Stomach (tissue), 8 donors: ENCODE measurements at regions not wholly inside any gene's neighbourhood (a gene's known extent, or its start where the extent isn't known, plus 50 kb on each side); places are given as distances from the start of the nearest gene placed in this dataset.
A peak's percentile ranks its signal among the peaks of the same experiment; 100 is the strongest.

ENCODE experiments used
- DNase-seq, 2 donors: peaks; one replicate each; pipeline versions ENCODE4 v3.0.0 to v3.0.0-alpha.2; 2013 to 2019
- H3K27ac ChIP-seq, 5 donors: fragments of 200-600 bp in 4 of 5; sonication (generic) in 4 of 5; one replicate each; pipeline ENCODE4 v1.5.1; 2013 to 2019; ENCODE audit warnings: mild to moderate bottlenecking in 1 of 5, moderate library complexity in 1 of 5
- H3K27me3 ChIP-seq, 3 donors: fragments of 200-600 bp; sonication (generic); one replicate each; pipeline ENCODE4 v1.5.1; 2017 to 2019; ENCODE audit warnings: mixed run types in 1 of 3
- H3K36me3 ChIP-seq, 4 donors: fragments of 200-600 bp; sonication (generic); 1 replicate in 3 of 4; 2 replicates in 1 of 4; pipeline ENCODE4 v1.5.1; 2016 to 2019
- H3K4me1 ChIP-seq, 4 donors: fragments of 200-600 bp; sonication (generic); one replicate each; pipeline ENCODE4 v1.5.1; 2016 to 2019
- H3K4me3 ChIP-seq, 4 donors: fragments of 200-600 bp; sonication (generic) in 3 of 4; one replicate each; pipeline ENCODE4 v1.5.1; 2016 to 2019; ENCODE audit warnings: mild to moderate bottlenecking in 1 of 4
- H3K9me3 ChIP-seq, 4 donors: fragments of 200-600 bp; sonication (generic); one replicate each; pipeline ENCODE4 v1.5.1; 2016 to 2019
- EP300 ChIP-seq: sonication (generic); formaldehyde crosslinking; IDR thresholded peaks from one replicate; pipeline ENCODE4 v1.6.1; 2017; ENCODE audit warnings: antibody characterized with exemption
- POLR2A ChIP-seq, 4 donors: fragments of 450-650 bp; IDR thresholded peaks; one replicate each; pipeline ENCODE4 v1.6.1; 2016; ENCODE audit warnings: antibody characterized with exemption in 4 of 4, control low read depth in 2 of 4, mild to moderate bottlenecking in 1 of 4, moderate library complexity in 1 of 4
- POLR2AphosphoS5 ChIP-seq, 3 donors: sonication (generic); formaldehyde crosslinking; IDR thresholded peaks; one replicate each; pipeline ENCODE4 v1.6.1; 2016; ENCODE audit warnings: antibody characterized with exemption in 3 of 3
- WGBS, 5 donors: extraction: QIAGEN DNeasy Blood & Tissue Kit in 3 of 5; methylation state at CpG; one replicate each; pipeline versions ENCODE4 v1.1.5 to v1.1.7; 2013 to 2018; 5-methylcytosine and 5-hydroxymethylcytosine counted together
- intact Hi-C: fragments of 100-400 bp; cut with DNase I; formaldehyde crosslinking; loops from one replicate; pipeline ENCODE4 v1.15.1; 2023; ENCODE audit warnings: low total_unique reads
- TF ChIP-seq, protein P1 (sequence below), 7 experiments: fragments of 450-650 bp in 4 of 7; fragments of 200-600 bp in 3 of 7; sonication (generic) in 3 of 7; IDR thresholded peaks; one replicate each; pipeline ENCODE4 v1.5.1; 2016 to 2019; ENCODE audit warnings: antibody characterized with exemption in 7 of 7, control low read depth in 2 of 7, mild to moderate bottlenecking in 1 of 7
- donor health status: healthy with polysubstance abuse.
- donor health status: Bipolar disorder and iron deficiency.
- donor health status: healthy.

DNA sequence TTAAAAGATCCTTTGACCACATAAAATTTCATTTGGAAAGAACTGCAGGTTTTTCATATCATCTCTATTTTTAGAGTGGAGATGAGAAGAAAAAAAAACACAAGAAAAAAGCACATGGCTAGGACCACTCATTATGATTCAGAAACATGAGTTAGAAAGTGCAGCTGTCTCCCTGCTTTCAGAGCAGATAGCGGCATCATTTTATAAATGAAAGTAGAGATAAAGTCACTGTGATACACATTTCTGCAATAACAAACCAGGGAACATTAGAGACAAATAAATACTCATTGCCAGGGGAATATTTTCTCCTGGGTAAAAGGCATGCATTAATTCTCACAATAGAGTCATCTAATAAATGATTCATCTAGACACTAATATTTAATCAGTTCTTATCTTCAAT is 87.5 kb upstream of the PLPPR4 start:
- DNase-seq = no peak
- peaks cover 0 to 9% (median 0%) of the 10 kb centered on the region in 4 donors for H3K4me1 ChIP-seq
- TF ChIP-seq POLR2AphosphoS5 (IDR thresholded peaks at IDR 0.05) (no peak), POLR2A (IDR thresholded peaks at IDR 0.05) (no peak), EP300 (no peak)
- TF ChIP-seq, protein P1, sequence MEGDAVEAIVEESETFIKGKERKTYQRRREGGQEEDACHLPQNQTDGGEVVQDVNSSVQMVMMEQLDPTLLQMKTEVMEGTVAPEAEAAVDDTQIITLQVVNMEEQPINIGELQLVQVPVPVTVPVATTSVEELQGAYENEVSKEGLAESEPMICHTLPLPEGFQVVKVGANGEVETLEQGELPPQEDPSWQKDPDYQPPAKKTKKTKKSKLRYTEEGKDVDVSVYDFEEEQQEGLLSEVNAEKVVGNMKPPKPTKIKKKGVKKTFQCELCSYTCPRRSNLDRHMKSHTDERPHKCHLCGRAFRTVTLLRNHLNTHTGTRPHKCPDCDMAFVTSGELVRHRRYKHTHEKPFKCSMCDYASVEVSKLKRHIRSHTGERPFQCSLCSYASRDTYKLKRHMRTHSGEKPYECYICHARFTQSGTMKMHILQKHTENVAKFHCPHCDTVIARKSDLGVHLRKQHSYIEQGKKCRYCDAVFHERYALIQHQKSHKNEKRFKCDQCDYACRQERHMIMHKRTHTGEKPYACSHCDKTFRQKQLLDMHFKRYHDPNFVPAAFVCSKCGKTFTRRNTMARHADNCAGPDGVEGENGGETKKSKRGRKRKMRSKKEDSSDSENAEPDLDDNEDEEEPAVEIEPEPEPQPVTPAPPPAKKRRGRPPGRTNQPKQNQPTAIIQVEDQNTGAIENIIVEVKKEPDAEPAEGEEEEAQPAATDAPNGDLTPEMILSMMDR (IDR thresholded peaks at IDR 0.05) = no peak
- H3K9me3 ChIP-seq = no peaks in the 10 kb centered on the region
- intact Hi-C loops = loop anchor here (5.0 kb wide), 1 partner anchor 531 kb away; no protein-coding TSS in a partner anchor
- WGBS, 5 donors = 14 to 61% (median 50%) methylated on average over 1 of the region's 1 CpG
- H3K36me3 ChIP-seq = no peaks in the 10 kb centered on the region
- no peak overlapping the region for H3K4me3 ChIP-seq
- no peaks in the 10 kb centered on the region for H3K27me3 ChIP-seq
- H3K27ac ChIP-seq = no peak overlapping the region

DNA sequence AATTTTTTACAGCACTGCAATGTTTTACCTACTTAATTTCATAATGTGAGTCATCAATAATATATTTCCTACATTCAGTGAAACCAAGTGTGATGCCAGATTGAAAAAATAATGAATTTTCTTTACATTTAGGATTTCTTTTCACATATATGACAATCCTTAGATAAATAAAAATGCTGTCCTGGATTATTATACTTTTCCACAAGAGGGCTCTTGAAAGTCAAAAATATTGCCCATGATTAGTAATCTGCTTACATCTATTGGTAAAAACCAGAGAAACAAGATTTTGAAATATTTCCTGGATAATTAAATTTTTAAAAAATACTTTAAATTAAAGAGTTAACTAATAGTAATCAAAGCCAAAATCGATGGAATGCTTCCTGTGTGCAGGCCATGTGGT is 86.8 kb upstream of the PLPPR4 start:
- DNase-seq = no peak
- TF ChIP-seq POLR2A (IDR thresholded peaks at IDR 0.05) (no peak), POLR2AphosphoS5 (IDR thresholded peaks at IDR 0.05) (no peak), EP300 (no peak)
- TF ChIP-seq, protein P1 (IDR thresholded peaks at IDR 0.05) = no peak
- no peak overlapping the region for H3K27ac ChIP-seq
- no peaks in the 10 kb centered on the region for H3K9me3 ChIP-seq
- H3K27me3 ChIP-seq = no peaks in the 10 kb centered on the region
- WGBS, 5 donors = 28 to 44% (median 31%) methylated on average over 1 of the region's 1 CpG
- intact Hi-C loops = loop anchor here (5.0 kb wide), 1 partner anchor 530 kb away; no protein-coding TSS in a partner anchor
- no peaks in the 10 kb centered on the region for H3K36me3 ChIP-seq
- H3K4me3 ChIP-seq = no peak overlapping the region
- peaks cover 0 to 9% (median 0%) of the 10 kb centered on the region in 4 donors for H3K4me1 ChIP-seq

DNA sequence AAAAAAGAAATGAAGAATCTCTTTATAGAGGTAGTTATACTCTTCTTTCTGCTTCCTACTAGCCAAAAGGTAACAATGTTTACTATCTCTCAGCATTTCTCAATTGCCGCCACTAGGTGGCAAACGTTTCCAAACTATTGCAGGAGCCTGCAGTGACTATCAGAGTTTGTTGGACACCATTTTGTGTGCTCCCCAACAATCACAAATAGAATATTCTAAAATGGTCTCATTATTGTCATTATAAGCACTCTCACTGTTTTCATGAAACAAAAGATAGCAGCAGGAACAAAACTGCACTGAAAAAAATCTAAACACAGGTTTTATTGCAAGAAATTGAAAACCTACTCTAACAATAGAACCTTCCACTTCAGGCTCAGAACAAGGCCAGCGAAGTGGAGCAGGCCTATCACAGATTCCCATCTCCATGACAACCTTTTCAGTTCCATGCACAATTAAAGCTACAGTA is 83.9 kb upstream of the PLPPR4 start:
- peak; percentile 75 to 92 for DNase-seq
- TF ChIP-seq, protein P1 (IDR thresholded peaks at IDR 0.05) = peak in 5 of 7 experiments; percentile 48 to 84 (median 69)
- no peak for TF ChIP-seq POLR2AphosphoS5 (IDR thresholded peaks at IDR 0.05)
- Histone ChIP-seq H3K4me3 (no peak overlapping the region), H3K9me3 (no peaks in the 10 kb centered on the region), H3K36me3 (no peaks in the 10 kb centered on the region), H3K27ac (no peak overlapping the region), H3K4me1 (peaks cover 0 to 9% (median 0%) of the 10 kb centered on the region in 4 donors), H3K27me3 (no peaks in the 10 kb centered on the region)
- intact Hi-C loops = no loop called here
- WGBS, 5 donors = 6 to 19% (median 8%) methylated on average over 3 of the region's 3 CpGs

DNA sequence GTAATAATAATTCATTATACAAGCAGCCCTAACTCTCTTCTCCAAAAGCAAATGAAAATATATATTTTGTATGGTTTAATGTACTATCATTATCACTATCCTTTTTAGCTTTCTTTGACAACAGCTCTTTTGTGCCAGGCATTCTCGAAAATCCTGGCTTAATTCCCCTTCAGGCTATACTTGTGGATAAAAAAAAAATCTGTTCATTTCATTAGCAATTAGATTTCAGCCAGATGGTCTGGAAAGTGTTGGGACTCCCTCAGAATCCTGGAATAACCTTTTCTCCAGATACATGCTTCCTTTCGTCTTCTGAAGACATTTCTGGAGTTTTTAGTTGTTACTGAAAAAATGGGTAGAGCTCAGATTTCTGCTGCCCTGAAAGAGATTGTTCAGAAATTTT is 83.4 kb upstream of the PLPPR4 start:
- TF ChIP-seq EP300 (no peak), POLR2AphosphoS5 (IDR thresholded peaks at IDR 0.05) (no peak), POLR2A (IDR thresholded peaks at IDR 0.05) (no peak)
- TF ChIP-seq, protein P1 (IDR thresholded peaks at IDR 0.05) = no peak
- H3K4me1 ChIP-seq = peaks cover 0 to 9% (median 0%) of the 10 kb centered on the region in 4 donors
- H3K27ac ChIP-seq = no peak overlapping the region
- intact Hi-C loops = no loop called here
- H3K27me3 ChIP-seq = no peaks in the 10 kb centered on the region
- 73 to 90% (median 87%) methylated on average over 2 of the region's 2 CpGs for WGBS, 5 donors
- peak in 1 of 2 donors; percentile 40 for DNase-seq
- no peak overlapping the region for H3K4me3 ChIP-seq
- no peaks in the 10 kb centered on the region for H3K9me3 ChIP-seq
- no peaks in the 10 kb centered on the region for H3K36me3 ChIP-seq
